ENCODE measurements at regions not wholly inside any gene's neighbourhood (a gene's known extent, or its start where the extent isn't known, plus 50 kb on each side); places are given as distances from the start of the nearest gene placed in this dataset.

- DNase-seq: no peak
Measured at GRCh38 chr18:37796823-37797349, 231.3 kb upstream of the CELF4 start.

- DNase-seq: no peak
Measured at GRCh38 chr18:37787452-37787851, 221.9 kb upstream of the CELF4 start.

- no peak for DNase-seq
Measured at GRCh38 chr18:37783771-37784170, 218.2 kb upstream of the CELF4 start.

- DNase-seq: no peak
Measured at GRCh38 chr18:37779220-37779619, 213.6 kb upstream of the CELF4 start.

GRCh38 chr18:37778417-37779165 is 213.0 kb upstream of the CELF4 start:
- DNase-seq: peak; percentile 87

- DNase-seq: no peak
Measured at GRCh38 chr18:37769826-37770225, 204.2 kb upstream of the CELF4 start.

- no peak for DNase-seq
Measured at GRCh38 chr18:37764541-37765288, 199.1 kb upstream of the CELF4 start.

GRCh38 chr18:37762076-37762621 is 196.6 kb upstream of the CELF4 start:
- no peak for DNase-seq

- DNase-seq: no peak
Measured at GRCh38 chr18:37754141-37754540, 188.5 kb upstream of the CELF4 start.

GRCh38 chr18:37742436-37742835 is 176.8 kb upstream of the CELF4 start:
- DNase-seq: no peak

- no peak for DNase-seq
Measured at GRCh38 chr18:37741032-37741623, 175.5 kb upstream of the CELF4 start.

GRCh38 chr18:37734406-37734805 is 168.8 kb upstream of the CELF4 start:
- DNase-seq: no peak

GRCh38 chr18:37729716-37730115 is 164.1 kb upstream of the CELF4 start:
- DNase-seq: no peak

GRCh38 chr18:37724206-37724605 is 158.6 kb upstream of the CELF4 start:
- no peak for DNase-seq

- no peak for DNase-seq
Measured at GRCh38 chr18:37721544-37722522, 156.2 kb upstream of the CELF4 start.

GRCh38 chr18:37720663-37721062 is 155.1 kb upstream of the CELF4 start:
- DNase-seq: no peak

- no peak for DNase-seq
Measured at GRCh38 chr18:37717656-37718055, 152.1 kb upstream of the CELF4 start.

- DNase-seq: no peak
Measured at GRCh38 chr18:37717098-37717497, 151.5 kb upstream of the CELF4 start.

GRCh38 chr18:37716106-37716735 is 150.6 kb upstream of the CELF4 start:
- DNase-seq: no peak

- DNase-seq: no peak
Measured at GRCh38 chr18:37714691-37715090, 149.1 kb upstream of the CELF4 start.

GRCh38 chr18:37712776-37713175 is 147.2 kb upstream of the CELF4 start:
- DNase-seq: no peak
